ENCODE measurements at regions not wholly inside any gene's neighbourhood (a gene's known extent, or its start where the extent isn't known, plus 50 kb on each side); places are given as distances from the start of the nearest gene placed in this dataset.

DNA sequence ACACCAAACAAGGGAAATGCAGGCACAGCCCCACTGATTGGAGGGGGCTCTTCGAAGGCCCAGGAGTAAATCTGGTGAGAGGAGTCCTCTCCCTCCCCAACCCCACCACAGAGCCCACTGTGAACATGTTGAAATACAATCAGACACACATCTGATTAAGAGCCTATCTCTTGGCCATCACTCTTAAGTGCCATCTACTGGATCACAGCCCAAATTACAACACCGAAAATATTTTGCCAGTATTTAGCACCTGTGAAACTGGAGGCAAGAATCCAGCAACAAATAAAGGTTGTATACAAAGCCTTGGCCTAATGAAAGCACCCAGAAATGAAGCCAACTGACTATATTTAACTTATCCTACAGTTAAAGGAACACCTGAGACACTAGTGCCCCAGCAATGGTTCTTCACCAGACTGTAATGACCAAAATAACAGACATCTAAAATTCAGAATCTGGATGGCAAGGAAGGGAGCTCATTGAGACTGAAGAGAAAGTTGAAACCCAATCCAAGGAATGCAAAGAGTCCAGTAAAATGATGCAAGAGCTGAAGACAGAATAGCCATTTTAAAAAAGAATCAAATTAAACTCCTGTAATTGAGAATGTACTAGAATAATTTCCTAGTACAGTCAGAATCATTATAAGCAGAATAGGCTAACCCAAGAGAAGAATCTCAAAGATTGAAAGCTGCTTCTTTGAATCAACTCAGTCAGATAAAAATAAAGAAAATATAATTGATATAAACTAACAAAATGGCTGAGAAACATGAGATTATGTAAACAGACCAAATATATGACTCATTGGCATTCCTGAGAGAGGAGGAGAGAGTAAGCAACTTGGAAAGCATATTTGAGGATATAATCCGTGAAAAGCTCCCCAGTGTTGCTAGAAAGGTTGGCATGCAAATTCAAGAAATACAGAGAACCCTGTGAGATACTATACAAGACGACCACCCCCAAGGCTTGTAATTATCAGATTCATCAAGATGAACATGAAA is 1117.0 kb downstream of the FLRT2 start:
- DNase-seq = no peak

DNA sequence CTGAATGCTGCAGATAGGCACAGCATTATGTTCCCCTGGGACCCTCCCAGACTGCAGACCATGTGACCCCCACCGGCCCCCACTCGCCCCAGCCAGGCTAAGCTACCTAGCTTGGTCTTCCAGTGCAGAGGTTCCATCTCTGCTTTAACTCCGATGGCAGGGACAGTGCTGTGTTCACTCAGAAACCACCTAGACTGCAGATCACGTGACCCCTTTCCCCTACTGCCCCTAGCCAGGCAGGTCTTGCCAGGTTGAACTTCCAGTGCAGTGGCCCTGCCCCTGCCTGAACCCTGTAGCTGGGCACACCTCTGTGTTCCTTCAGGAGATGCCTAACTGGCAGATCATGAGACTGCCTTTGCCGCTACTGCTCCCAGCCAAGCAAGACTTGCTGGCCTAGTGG is 1116.2 kb downstream of the FLRT2 start:
- DNase-seq = no peak

DNA sequence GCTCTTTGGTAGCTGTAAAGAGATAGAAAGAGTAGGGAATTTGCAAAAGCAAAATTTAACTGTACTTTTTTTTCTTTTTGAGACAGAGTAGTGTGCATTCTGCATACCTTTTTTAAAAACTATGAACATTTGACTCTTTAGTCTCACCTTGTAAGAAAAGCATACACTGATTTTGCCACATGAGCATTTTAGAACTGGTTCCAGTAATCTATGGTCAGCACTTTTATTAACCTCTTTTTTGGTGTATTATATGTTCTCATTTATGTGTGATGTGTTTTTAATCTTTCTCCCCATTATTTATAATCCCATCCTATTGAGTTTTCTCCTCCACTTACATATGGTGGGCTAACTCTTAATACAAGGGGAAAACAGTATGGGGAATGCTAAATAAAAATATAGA is 1111.4 kb downstream of the FLRT2 start:
- no peak for DNase-seq

DNA sequence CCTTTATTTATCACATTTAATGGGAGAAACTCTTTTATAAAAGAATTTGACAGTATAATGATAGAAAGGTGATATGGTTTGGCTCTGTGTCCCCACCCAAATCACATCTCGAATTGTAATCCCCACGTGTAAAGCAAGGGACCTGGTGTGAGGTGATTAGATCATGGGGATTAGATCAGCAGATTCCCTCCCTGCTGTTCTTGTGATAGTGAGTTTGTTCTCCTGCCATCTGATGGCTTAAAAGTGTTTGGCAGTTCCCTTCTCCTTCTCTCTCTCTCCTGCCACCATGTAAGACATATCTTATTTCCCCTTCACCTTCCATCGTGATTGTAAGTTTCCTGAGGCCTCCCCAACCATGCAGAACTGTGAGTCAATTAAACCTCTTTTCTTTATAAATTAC is 1110.3 kb downstream of the FLRT2 start:
- no peak for DNase-seq

DNA sequence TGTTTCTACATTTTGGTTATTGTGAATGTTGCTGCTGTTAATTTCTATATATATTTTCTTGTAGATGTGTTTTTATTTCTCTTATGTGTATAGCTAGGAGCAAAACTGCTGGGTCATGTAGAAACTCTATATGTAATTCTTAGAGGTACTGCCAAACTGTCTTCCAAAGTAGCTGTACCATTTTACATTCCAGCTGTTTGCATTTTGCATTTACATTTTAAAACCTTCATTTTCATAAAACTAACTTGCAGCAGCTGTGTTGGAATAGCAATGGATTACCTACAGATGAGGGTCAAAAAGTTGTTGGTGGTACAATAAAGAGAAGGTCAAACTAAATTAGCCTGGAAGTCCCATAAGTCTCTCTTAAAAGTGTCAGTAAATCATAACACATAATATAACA is 1109.7 kb downstream of the FLRT2 start:
- DNase-seq = no peak

DNA sequence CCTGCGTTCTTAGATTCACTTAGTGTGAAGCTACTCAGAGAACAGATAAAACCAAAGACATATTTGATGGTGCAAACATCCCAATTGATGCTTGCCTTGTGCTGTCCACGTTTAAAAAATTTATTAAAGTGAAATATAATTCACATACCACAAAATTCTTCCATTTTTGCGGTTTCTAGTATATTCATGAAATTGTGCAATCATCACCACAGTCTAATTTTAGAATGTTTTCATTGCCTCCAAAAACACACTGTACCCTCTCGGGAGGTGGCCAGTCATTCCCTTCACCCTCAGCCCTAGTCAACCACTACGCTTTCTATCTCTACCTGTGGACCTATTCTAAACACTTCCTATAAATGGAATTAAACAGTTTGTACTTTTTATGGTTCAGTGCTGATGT is 1109.2 kb downstream of the FLRT2 start:
- DNase-seq = no peak

DNA sequence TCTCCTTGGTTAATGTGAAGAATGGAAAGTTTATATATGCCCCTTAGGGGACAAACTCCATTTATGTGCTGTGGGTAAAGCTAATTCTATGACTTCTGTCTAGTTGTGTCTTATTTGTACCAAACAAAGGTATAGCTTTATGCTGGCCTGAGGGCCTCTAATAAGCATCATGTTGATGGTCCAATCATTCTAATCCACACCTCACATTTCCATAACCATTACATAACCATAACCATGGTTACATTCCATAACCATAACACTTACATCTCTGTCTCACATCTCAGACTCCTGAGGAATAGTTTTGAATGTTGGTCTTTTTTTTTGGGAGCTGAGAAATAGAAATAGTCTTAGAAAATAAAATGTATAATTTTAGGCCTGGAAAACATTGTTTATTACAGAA is 1097.1 kb downstream of the FLRT2 start:
- no peak for DNase-seq

DNA sequence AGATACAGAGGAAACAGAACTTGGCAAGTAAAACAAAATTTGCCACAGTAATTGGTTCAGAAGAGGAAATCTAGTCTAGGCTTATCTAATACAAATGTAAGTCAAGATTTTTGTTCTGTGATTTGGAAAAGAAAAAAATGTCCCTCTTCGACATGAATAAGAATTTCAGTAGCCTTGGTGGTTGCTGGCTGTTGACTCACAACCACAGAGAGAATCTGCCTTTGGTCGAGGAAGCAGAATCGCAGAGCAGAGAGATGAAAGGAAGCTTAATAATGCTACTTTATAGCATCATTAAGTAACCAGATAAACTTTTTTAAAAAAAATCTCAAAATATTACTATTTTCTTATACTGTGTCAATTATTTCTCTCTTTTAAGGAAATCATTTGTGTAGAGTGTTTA is 1096.6 kb downstream of the FLRT2 start:
- DNase-seq = no peak

DNA sequence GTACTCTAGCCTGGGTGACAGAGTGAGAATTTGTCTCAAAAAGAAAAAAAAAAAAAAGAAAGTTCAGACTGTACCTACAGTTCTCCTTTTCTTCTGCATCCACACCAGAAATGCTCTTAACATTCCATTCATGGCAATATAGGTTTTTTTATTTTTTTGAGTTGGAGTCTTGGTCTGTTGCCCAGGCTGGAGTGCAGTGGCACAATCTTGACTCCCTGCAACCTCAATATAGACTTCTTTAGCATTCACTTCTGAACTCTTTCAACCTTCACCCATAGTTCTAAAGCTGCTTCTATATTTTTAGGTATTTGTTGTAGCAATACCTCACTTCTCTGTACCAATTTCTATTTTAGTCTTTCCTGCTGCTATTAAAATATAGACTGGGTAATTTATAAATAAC is 1095.7 kb downstream of the FLRT2 start:
- no peak for DNase-seq

DNA sequence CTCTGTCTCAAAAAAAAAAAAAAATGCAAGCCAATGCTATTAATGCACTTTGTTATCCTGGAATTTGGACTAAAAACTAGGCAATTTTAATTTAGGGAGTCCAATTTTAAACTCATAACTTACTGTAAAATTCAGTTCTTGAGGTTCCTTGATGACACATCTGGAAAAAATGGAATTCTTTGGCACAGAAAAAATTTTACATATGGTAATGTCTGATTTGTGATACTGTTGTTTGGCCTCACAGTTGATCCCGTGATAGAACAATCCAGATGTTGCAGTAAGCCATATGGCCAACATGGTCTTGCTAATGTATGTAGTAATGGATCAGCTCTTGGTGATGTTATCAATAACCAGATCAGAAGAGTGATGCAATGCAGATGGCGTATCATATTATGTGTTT is 1089.8 kb downstream of the FLRT2 start:
- DNase-seq = no peak

DNA sequence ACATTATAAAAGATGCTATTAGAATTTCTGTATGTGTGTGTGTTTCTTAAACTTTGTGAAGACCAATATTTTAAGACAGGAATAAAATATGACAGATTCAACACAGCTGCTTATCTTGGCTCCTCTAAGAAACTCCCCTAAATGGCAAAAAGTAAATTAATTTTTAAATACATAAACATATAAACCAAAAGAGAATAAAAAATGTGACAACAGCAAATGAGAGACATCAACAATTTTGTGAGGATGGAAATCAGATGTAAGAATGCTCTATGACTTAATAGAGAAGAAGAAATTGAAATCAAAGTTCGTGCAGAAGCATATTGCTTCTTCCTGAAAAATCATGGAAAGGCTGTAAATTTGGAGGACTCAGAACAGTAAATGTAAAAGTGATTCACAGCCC is 1083.8 kb downstream of the FLRT2 start:
- DNase-seq = no peak

DNA sequence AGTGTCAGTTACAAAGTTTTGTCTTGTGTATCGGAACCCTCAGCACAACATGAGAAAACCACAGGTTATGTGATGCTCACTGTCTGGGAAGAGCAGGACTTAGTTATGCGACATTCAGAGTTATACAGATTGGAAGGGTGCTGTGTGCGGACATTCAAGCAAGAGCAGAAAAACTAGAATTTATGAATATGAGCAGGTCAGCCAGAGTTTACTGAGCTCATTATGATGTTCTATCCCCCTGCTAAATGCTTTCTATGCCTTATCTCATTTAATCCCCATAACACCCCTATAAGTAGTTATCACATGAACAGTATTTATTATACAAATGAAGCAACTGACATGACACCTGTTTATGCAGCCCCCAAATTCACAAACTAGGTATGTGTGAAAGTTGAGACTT is 1083.2 kb downstream of the FLRT2 start:
- DNase-seq = no peak

DNA sequence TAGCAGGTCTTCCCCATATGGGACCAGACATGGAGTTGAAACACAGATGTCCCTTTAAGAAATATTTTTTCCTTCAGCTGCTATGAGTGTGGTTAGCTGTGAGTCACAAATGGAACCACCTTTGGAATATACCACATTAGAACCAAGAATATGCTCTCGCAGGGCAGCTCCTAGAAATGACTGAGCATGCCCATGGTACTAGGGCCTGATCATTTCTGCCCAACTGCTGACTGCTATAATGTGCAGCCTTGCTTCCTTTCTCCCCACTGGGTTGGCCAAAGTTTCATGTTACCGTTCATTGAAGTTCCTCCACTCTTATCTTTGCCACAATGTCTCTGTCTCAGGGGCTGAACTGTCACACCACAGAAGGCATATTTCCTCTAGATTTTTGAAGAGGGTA is 1074.6 kb downstream of the FLRT2 start:
- no peak for DNase-seq

DNA sequence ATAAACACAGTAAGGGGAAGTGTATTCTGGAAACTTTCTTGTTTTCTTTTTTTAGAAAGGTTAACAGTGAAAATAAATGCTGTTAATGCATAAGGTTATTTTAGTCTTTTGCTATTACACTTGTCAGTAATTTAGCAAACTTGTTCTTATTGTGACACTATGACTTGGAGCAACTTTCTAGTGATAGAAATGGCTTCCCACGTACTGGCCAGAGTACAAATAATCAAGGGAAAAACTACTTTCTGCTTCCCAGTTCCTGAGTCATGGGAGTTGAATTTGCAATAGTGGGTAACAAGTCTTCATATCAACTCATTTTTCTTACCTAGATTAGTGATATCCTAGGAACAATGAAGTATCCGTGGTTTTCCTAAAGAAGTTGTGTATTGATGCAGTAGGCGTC is 1072.3 kb downstream of the FLRT2 start:
- no peak for DNase-seq

DNA sequence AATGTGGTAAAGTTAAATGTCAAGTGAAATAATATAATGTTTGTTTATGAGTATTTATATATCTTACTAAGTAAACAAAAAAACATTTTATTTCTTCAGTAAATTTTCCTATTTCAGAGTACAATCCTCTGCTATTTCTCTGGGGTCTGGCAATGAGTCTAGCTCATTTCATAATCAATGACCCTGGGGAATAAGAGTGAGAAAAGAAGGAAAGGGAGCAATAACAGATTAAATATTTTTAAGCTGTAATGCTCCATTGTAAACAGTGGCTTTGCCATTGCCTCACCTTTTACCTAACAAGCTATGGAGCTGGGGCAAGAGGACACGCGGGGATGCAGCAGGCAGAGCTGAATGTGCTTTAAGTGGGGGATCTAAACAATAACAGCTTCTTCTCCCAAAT is 1071.9 kb downstream of the FLRT2 start:
- no peak for DNase-seq

DNA sequence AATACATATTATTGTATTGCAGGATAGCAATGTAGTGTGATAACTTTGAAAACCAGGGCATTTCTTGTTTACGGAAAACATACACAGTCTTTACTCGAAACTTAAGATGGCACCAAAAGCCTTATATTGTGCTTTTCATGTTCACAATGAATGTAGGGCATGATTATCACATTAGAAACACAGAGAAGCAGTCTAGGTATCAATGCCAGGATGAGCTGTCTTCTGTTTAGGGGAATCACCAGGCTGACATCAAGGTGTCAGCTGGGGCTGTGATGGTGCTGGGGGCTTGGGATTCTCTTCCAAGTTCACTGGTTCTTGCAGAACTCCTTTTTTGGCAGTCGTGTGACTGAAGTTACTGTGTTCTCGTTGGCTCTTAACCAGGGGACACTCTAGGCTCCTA is 1067.3 kb downstream of the FLRT2 start:
- DNase-seq = no peak

DNA sequence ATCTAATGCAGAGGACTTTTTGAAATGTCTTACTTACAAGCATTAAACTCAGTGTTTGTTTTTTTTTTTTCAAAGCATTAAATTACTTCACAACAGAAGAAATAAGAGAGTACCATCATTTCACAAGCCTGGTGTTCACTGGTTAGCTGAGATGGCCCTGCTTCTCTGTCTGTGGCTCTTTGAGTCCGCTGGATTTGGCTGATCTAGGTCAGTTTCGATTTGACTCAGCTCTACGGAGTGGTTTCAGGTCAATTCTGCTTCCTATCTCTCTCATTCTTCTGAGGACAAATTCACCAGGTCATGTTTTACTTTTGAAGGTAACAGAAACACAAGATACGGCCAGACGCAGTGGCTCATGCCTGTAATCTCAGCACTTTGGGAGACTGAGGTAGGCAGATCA is 1066.1 kb downstream of the FLRT2 start:
- no peak for DNase-seq

DNA sequence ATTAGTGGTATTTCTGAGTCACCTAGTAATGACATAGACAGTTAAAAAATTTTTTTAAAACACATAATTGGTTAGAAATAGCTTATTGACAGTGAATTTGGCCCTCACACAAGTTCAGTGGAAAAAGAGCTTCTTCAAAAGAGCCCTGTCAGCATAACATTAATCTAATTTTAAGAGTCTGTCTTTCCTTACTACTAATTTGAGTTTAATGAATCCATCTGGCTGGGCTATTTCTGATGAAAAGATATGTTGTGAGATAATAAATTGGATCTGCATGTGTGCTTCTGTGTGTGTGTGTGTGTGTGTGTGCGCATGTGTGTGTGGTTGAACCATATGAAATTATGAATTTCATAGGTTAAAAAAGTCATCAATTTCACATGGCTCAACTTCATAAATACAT is 1045.2 kb downstream of the FLRT2 start:
- DNase-seq = no peak

DNA sequence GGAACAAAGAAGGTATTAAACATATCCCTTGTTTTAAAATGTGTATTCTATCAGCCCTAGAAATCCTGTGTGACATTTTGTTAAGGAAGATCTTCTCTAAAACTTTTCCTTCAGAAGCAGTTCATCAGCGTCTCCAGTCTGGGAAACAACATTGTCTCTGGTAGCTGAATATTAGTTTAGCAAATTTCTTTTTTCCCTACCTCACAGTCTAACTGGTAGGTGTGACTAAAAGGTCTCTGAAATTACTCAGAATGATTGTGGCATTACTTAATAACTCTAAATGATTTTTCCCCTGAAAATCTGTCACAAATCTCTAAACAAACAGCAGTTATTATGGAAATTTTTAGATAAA is 1044.8 kb downstream of the FLRT2 start:
- DNase-seq = no peak

DNA sequence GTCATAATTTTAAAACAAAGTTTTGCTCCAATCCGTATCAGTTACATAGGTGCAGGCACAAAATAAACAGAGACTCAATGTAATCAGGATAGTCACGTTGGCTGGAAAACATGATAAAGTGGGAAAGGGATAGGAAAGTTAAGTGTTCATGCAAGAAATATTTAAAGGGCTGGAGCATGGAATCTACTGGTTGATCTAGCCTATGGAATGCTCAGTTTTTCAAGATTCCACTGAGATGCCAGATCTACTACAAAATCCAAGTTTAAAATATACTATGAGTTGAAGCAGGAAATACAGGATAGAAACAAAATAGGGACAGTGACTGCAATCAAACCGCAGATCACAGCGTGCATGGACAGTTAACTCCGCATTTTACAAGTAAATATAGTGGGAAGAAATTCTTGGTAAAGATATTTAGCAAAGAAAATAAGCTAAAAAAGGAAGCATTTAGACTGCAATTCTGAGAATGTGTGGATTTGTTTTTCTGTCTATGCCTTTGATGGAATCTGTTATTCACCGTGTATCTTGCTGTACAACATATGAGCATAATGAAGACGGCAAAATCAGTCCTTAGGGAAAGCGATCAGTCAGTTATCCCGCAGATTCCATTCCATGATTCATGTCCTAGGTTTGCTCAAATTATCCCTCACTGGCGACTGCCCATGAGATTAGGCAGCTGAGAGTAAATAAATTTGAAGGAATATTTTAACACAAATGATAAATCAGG is 1044.3 kb downstream of the FLRT2 start:
- no peak for DNase-seq

DNA sequence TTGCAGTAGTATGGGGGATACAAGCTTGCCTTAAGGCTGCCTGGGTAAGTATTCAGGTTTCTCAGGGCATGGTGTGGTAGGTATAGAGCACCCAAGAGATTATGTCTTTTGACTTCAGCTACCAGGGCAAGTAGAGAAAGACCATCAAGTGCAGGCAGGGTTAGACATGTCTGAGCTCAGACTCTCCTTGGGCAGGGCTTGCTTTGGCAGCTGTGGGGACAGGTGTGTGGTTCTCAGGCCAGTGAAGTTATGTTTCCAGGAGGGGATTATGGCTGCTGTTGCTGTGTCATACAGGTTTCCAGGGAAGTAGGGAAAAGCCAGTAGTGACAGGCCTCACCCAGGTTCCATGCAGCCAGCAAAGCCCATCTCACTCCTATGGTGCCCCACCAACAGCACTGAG is 1040.4 kb downstream of the FLRT2 start:
- DNase-seq = no peak

DNA sequence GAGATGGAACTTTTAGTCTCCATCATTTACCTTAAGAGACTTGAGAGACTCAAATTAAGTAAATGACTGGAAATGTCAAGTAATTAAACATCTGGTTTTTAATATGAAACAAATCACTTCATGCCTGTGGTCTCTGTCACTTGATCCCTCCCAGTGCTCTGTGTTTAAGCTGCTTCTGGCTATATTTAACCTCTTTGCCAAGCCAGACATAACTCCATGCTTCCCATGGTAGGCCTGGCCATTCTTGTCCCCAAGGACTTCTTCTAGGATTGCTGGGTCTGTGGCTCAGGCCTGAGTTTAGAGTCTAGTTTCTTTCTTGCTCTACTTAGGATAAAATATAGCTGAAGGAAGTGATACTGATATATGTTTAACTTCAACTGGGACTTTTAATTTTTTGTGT is 1013.6 kb downstream of the FLRT2 start:
- DNase-seq = no peak

DNA sequence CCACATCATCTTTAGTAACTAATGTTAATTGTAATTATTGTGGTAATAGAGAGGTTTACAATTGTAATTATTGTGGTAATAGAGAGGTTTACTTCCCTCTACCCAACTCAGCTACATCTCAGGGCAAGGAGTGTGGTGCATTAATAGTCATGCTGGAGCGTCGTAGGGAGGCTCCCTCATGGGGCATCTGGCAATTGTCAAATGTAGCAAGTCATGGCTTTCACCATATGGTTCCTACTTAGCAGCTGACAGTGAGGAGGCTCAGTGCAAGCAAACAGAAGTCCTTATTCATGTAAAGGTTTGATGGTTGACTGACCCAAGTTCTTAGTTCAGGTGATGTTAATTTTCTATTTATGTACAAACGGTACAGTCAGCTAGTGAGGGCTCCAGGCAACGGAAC is 1012.0 kb downstream of the FLRT2 start:
- no peak for DNase-seq

DNA sequence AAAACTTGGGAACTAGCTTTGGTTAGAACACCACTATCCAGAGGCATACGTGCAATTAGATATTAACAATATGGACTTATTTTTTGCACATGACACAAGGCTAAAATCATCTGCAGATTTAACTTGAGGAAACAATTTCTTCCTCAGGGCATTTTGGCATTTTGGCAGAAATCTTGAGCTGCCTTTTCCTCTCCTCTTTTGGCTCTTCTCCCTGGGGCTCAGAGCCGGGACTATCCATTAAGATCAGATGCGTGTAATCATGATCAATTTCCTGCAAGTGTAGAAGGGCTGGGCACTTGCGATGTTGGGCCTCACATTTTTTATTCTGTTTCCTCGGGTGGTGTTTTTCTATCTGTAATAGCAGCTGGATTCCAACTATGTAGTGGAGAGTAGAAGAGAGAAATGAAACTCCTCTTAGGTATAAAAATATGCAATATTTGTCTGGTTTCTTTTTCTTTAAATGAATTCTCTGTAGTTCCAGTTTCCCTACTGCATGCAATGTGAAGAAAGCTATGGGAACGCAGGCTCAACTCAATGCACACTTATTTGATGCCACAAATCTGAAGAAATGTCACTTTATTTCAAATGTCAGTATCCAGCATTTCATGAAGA is 1010.8 kb downstream of the FLRT2 start:
- no peak for DNase-seq

Data from NCI-H226 (cell line).